ENCODE measurements at regions not wholly inside any gene's neighbourhood (a gene's known extent, or its start where the extent isn't known, plus 50 kb on each side); places are given as distances from the start of the nearest gene placed in this dataset.

GRCh38 chr13:99806671-99807070 lies 164.9 kb downstream of the ZIC5 start:
- TF ChIP-seq EP300 (IDR thresholded peaks at IDR 0.05) (no peak), POLR2A (IDR thresholded peaks at IDR 0.05) (no peak)
